GM12873 (cell line): ENCODE measurements at regions not wholly inside any gene's neighbourhood (a gene's known extent, or its start where the extent isn't known, plus 50 kb on each side); places are given as distances from the start of the nearest gene placed in this dataset.

ENCODE experiments used
- CTCF ChIP-seq: IDR thresholded peaks from 2 replicates; pipeline ENCODE4 v1.5.1; 2012; ENCODE audit warnings: low read depth, mild to moderate bottlenecking, moderate library complexity, low read length, control low read depth; ENCODE audit not compliant: insufficient read depth; ENCODE audit errors: missing control alignments

GRCh38 chr10:30775779-30776591 is 146.4 kb upstream of the LYZL2 start:
- TF ChIP-seq CTCF, result no peak

- TF ChIP-seq CTCF, result no peak
Observed at GRCh38 chr10:30774261-30774660, 144.7 kb upstream of the LYZL2 start.

GRCh38 chr10:30773501-30773900 is 143.9 kb upstream of the LYZL2 start:
- no peak for TF ChIP-seq CTCF

GRCh38 chr10:30770816-30771215 is 141.3 kb upstream of the LYZL2 start:
- no peak for TF ChIP-seq CTCF

- no peak for TF ChIP-seq CTCF
Observed at GRCh38 chr10:30770229-30770628, 140.7 kb upstream of the LYZL2 start.

- TF ChIP-seq CTCF, result no peak
Observed at GRCh38 chr10:30769361-30769760, 139.8 kb upstream of the LYZL2 start.

- no peak for TF ChIP-seq CTCF
Observed at GRCh38 chr10:30765616-30766015, 136.1 kb upstream of the LYZL2 start.
